ENCODE measurements at regions not wholly inside any gene's neighbourhood (a gene's known extent, or its start where the extent isn't known, plus 50 kb on each side); places are given as distances from the start of the nearest gene placed in this dataset.
A peak's percentile ranks its signal among the peaks of the same experiment; 100 is the strongest.

- H3K27ac ChIP-seq (replicated peaks; ENCODE audit: low read length), result no peak overlapping the region
Observed at GRCh38 chr2:122023059-122023864, 267.8 kb downstream of the TSN start.

GRCh38 chr2:122027510-122028217 is 272.2 kb downstream of the TSN start:
- Histone ChIP-seq H3K9me3 (replicated peaks in 1 of 2; ENCODE audit: control insufficient read depth in 2 of 2, insufficient read depth in 1 of 2, low read depth in 1 of 2, low read length in 2 of 2) (no peaks in the 10 kb centered on the region), H3K9ac (ENCODE audit: low read depth, low read length, poor library complexity) (no peak overlapping the region), H3K27ac (replicated peaks; ENCODE audit: low read length) (no peak overlapping the region), H3K4ac (ENCODE audit: low read length) (no peak overlapping the region), H3K4me1 (ENCODE audit: control insufficient read depth in 2 of 2, insufficient read depth in 1 of 2, low read depth in 1 of 2, low read length in 2 of 2) (peaks cover 0 to 1% of the 10 kb centered on the region in 2 donors), H3K14ac (ENCODE audit: low read length) (no peak overlapping the region), H3K18ac (ENCODE audit: low read length) (peak overlapping the region; percentile 53), H2AFZ (ENCODE audit: low read length) (no peak overlapping the region), H3K36me3 (replicated peaks in 1 of 2; ENCODE audit: control insufficient read depth in 2 of 2, insufficient read depth in 2 of 2, low read length in 2 of 2) (no peaks in the 10 kb centered on the region), H2BK15ac (ENCODE audit: low read length) (no peak overlapping the region), H4K91ac (ENCODE audit: low read depth, low read length, poor library complexity) (no peak overlapping the region), H2BK120ac (ENCODE audit: low read depth, low read length) (no peak overlapping the region), H2BK5ac (ENCODE audit: low read length) (no peak overlapping the region), H2BK12ac (ENCODE audit: low read length) (peak overlapping the region; percentile 14), H3K23ac (ENCODE audit: low read depth, low read length, poor library complexity) (peak overlapping the region; percentile 26), H3K4me3 (ENCODE audit: low read length in 2 of 2) (no peak overlapping the region), H2AK5ac (ENCODE audit: low read depth, low read length) (no peak overlapping the region), H3K4me2 (ENCODE audit: insufficient read depth, low read length, poor library complexity, severe bottlenecking) (no peak overlapping the region), H4K8ac (ENCODE audit: low read depth, low read length) (peak overlapping the region; percentile 33), H3K27me3 (ENCODE audit: control insufficient read depth in 3 of 3, insufficient read depth in 3 of 3, low read depth in 1 of 3, low read length in 3 of 3) (no peaks in the 10 kb centered on the region), H3K79me1 (ENCODE audit: low read depth, low read length) (no peaks in the 10 kb centered on the region)
- no peak for DNase-seq (ENCODE audit: low spot score)
- WGBS, 2 donors (ENCODE audit: extremely low coverage in 2 of 2, insufficient read length in 2 of 2, insufficient replicate concordance in 1 of 2), result no CpG with 5 or more reads among the region's 9 CpGs

More at GRCh38 chr2:122023059-122023864, 267.8 kb downstream of the TSN start:
- H3K23ac ChIP-seq (ENCODE audit: low read depth, low read length, poor library complexity), result no peak overlapping the region
- no peak overlapping the region for H3K14ac ChIP-seq (ENCODE audit: low read length)
- H3K27me3 ChIP-seq (ENCODE audit: control insufficient read depth in 3 of 3, insufficient read depth in 3 of 3, low read depth in 1 of 3, low read length in 3 of 3), result no peaks in the 10 kb centered on the region
- H2AK5ac ChIP-seq (ENCODE audit: low read depth, low read length), result no peak overlapping the region
- H4K91ac ChIP-seq (ENCODE audit: low read depth, low read length, poor library complexity), result no peak overlapping the region
- H2BK5ac ChIP-seq (ENCODE audit: low read length), result no peak overlapping the region
- no peak overlapping the region for H3K4me2 ChIP-seq (ENCODE audit: insufficient read depth, low read length, poor library complexity, severe bottlenecking)
- H2BK12ac ChIP-seq (ENCODE audit: low read length), result no peak overlapping the region
- no peak overlapping the region for H4K8ac ChIP-seq (ENCODE audit: low read depth, low read length)
- no peak overlapping the region for H2AFZ ChIP-seq (ENCODE audit: low read length)
- H3K36me3 ChIP-seq (replicated peaks in 1 of 2; ENCODE audit: control insufficient read depth in 2 of 2, insufficient read depth in 2 of 2, low read length in 2 of 2), result no peaks in the 10 kb centered on the region
- no peak overlapping the region for H3K18ac ChIP-seq (ENCODE audit: low read length)
- no peak overlapping the region for H3K4me3 ChIP-seq (ENCODE audit: low read length in 2 of 2)
- peaks cover 0 to 1% of the 10 kb centered on the region in 2 donors for H3K4me1 ChIP-seq (ENCODE audit: control insufficient read depth in 2 of 2, insufficient read depth in 1 of 2, low read depth in 1 of 2, low read length in 2 of 2)
- WGBS, 2 donors (ENCODE audit: extremely low coverage in 2 of 2, insufficient read length in 2 of 2, insufficient replicate concordance in 1 of 2), result no CpG with 5 or more reads among the region's 7 CpGs
- H2BK15ac ChIP-seq (ENCODE audit: low read length), result no peak overlapping the region
- no peaks in the 10 kb centered on the region for H3K79me1 ChIP-seq (ENCODE audit: low read depth, low read length)
- no peak overlapping the region for H3K4ac ChIP-seq (ENCODE audit: low read length)
- no peak for DNase-seq (ENCODE audit: low spot score)
- peaks cover 0 to 4% of the 10 kb centered on the region in 2 donors for H3K9me3 ChIP-seq (replicated peaks in 1 of 2; ENCODE audit: control insufficient read depth in 2 of 2, insufficient read depth in 1 of 2, low read depth in 1 of 2, low read length in 2 of 2)
- H3K9ac ChIP-seq (ENCODE audit: low read depth, low read length, poor library complexity), result no peak overlapping the region
- no peak overlapping the region for H2BK120ac ChIP-seq (ENCODE audit: low read depth, low read length)

GRCh38 chr2:122028371-122029100 is 273.1 kb downstream of the TSN start:
- Histone ChIP-seq H3K4me1 (ENCODE audit: control insufficient read depth in 2 of 2, insufficient read depth in 1 of 2, low read depth in 1 of 2, low read length in 2 of 2) (peaks cover 0 to 4% of the 10 kb centered on the region in 2 donors), H2BK12ac (ENCODE audit: low read length) (no peak overlapping the region), H3K36me3 (replicated peaks in 1 of 2; ENCODE audit: control insufficient read depth in 2 of 2, insufficient read depth in 2 of 2, low read length in 2 of 2) (no peaks in the 10 kb centered on the region), H2BK15ac (ENCODE audit: low read length) (no peak overlapping the region), H3K4ac (ENCODE audit: low read length) (no peak overlapping the region), H3K27ac (replicated peaks; ENCODE audit: low read length) (no peak overlapping the region), H2BK5ac (ENCODE audit: low read length) (no peak overlapping the region), H3K18ac (ENCODE audit: low read length) (no peak overlapping the region), H2AK5ac (ENCODE audit: low read depth, low read length) (no peak overlapping the region), H3K79me1 (ENCODE audit: low read depth, low read length) (no peaks in the 10 kb centered on the region), H3K14ac (ENCODE audit: low read length) (no peak overlapping the region), H4K91ac (ENCODE audit: low read depth, low read length, poor library complexity) (no peak overlapping the region), H2BK120ac (ENCODE audit: low read depth, low read length) (no peak overlapping the region), H3K27me3 (ENCODE audit: control insufficient read depth in 3 of 3, insufficient read depth in 3 of 3, low read depth in 1 of 3, low read length in 3 of 3) (no peaks in the 10 kb centered on the region), H3K9ac (ENCODE audit: low read depth, low read length, poor library complexity) (no peak overlapping the region), H3K23ac (ENCODE audit: low read depth, low read length, poor library complexity) (no peak overlapping the region), H4K8ac (ENCODE audit: low read depth, low read length) (no peak overlapping the region), H3K4me3 (ENCODE audit: low read length in 2 of 2) (no peak overlapping the region), H2AFZ (ENCODE audit: low read length) (no peak overlapping the region), H3K9me3 (replicated peaks in 1 of 2; ENCODE audit: control insufficient read depth in 2 of 2, insufficient read depth in 1 of 2, low read depth in 1 of 2, low read length in 2 of 2) (no peaks in the 10 kb centered on the region), H3K4me2 (ENCODE audit: insufficient read depth, low read length, poor library complexity, severe bottlenecking) (no peak overlapping the region)
- DNase-seq (ENCODE audit: low spot score), result no peak
- WGBS, 2 donors (ENCODE audit: extremely low coverage in 2 of 2, insufficient read length in 2 of 2, insufficient replicate concordance in 1 of 2), result no CpG with 5 or more reads among the region's 7 CpGs

GRCh38 chr2:122029456-122029855 is 274.0 kb downstream of the TSN start:
- H3K4me3 ChIP-seq (ENCODE audit: low read length in 2 of 2), result no peak overlapping the region
- H2BK15ac ChIP-seq (ENCODE audit: low read length), result no peak overlapping the region
- H3K79me1 ChIP-seq (ENCODE audit: low read depth, low read length), result no peaks in the 10 kb centered on the region
- no peak overlapping the region for H3K4ac ChIP-seq (ENCODE audit: low read length)
- DNase-seq (ENCODE audit: low spot score), result no peak
- no peak overlapping the region for H2AFZ ChIP-seq (ENCODE audit: low read length)
- H3K18ac ChIP-seq (ENCODE audit: low read length), result peak overlapping the region; percentile 42
- no peaks in the 10 kb centered on the region for H3K36me3 ChIP-seq (replicated peaks in 1 of 2; ENCODE audit: control insufficient read depth in 2 of 2, insufficient read depth in 2 of 2, low read length in 2 of 2)
- H3K23ac ChIP-seq (ENCODE audit: low read depth, low read length, poor library complexity), result no peak overlapping the region
- H3K4me1 ChIP-seq (ENCODE audit: control insufficient read depth in 2 of 2, insufficient read depth in 1 of 2, low read depth in 1 of 2, low read length in 2 of 2), result peaks cover 0 to 12% of the 10 kb centered on the region in 2 donors
- H2BK5ac ChIP-seq (ENCODE audit: low read length), result no peak overlapping the region
- no peak overlapping the region for H3K9ac ChIP-seq (ENCODE audit: low read depth, low read length, poor library complexity)
- H2BK12ac ChIP-seq (ENCODE audit: low read length), result no peak overlapping the region
- no peaks in the 10 kb centered on the region for H3K27me3 ChIP-seq (ENCODE audit: control insufficient read depth in 3 of 3, insufficient read depth in 3 of 3, low read depth in 1 of 3, low read length in 3 of 3)
- H4K91ac ChIP-seq (ENCODE audit: low read depth, low read length, poor library complexity), result no peak overlapping the region
- no peak overlapping the region for H2AK5ac ChIP-seq (ENCODE audit: low read depth, low read length)
- H3K4me2 ChIP-seq (ENCODE audit: insufficient read depth, low read length, poor library complexity, severe bottlenecking), result no peak overlapping the region
- H4K8ac ChIP-seq (ENCODE audit: low read depth, low read length), result no peak overlapping the region
- H3K27ac ChIP-seq (replicated peaks; ENCODE audit: low read length), result no peak overlapping the region
- WGBS, 2 donors (ENCODE audit: extremely low coverage in 2 of 2, insufficient read length in 2 of 2, insufficient replicate concordance in 1 of 2), result no CpG with 5 or more reads among the region's 7 CpGs
- H2BK120ac ChIP-seq (ENCODE audit: low read depth, low read length), result no peak overlapping the region
- no peak overlapping the region for H3K14ac ChIP-seq (ENCODE audit: low read length)
- H3K9me3 ChIP-seq (replicated peaks in 1 of 2; ENCODE audit: control insufficient read depth in 2 of 2, insufficient read depth in 1 of 2, low read depth in 1 of 2, low read length in 2 of 2), result no peaks in the 10 kb centered on the region

Measured in neuronal stem cell (in vitro differentiated cells).